Adrenal gland (tissue), 5 donors: ENCODE measurements at regions not wholly inside any gene's neighbourhood (a gene's known extent, or its start where the extent isn't known, plus 50 kb on each side); places are given as distances from the start of the nearest gene placed in this dataset.

Experiments used
- POLR2A ChIP-seq, 2 donors: fragments of 450-650 bp; IDR thresholded peaks; one replicate each; pipeline ENCODE4 v1.6.1; 2017; ENCODE audit warnings: antibody characterized with exemption in 2 of 2, mild to moderate bottlenecking in 2 of 2, moderate library complexity in 1 of 2
- TF ChIP-seq, protein P1 (sequence below), 6 experiments: fragments of 450-650 bp in 4 of 6; fragments of 200-600 bp in 2 of 6; sonication (generic) in 1 of 6; IDR thresholded peaks; 1 replicate in 5 of 6; 2 replicates in 1 of 6; pipeline versions ENCODE4 v1.5.1 to v1.8.0; 2016 to 2021; ENCODE audit warnings: antibody characterized with exemption in 6 of 6, mild to moderate bottlenecking in 2 of 6, moderate library complexity in 1 of 6
- donor health status: DM: no; HTN: no; CAD: no.

DNA sequence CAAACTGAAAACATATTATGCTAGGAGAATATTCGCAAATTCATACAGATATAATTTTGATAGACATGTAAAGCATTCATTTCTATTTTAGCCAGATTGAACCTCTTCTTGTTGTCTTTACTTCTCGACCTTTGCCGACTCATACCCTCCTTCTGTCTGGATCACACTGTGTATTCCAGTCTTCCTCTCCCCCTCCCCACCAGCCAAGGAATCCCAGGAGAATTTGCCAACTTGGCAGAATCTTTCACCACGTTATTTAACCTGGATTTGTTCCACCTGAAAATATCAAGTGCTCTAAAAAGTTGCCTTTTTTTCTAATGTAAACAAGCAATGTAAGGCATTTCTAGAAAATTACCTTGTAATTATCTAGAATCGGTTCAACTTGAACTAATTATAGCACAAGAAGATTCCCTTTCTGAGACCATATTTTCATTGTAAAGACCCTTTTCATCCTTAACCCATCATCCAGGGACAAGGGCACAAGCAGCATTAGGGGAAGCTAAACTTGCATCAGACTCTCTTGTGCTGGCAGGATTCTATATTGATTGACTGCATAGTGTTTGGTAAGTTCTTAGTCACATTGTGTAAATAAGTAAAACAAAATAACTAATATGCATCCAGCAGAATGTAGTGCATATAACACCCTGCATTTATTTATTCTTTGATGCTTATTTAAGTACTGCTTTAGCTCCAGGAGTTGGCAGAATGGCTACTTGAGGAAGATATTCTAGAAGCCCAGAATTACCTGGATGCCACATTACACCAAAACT is 1328.7 kb upstream of the NXPH2 start:
- no peak for TF ChIP-seq POLR2A (IDR thresholded peaks at IDR 0.05)
- TF ChIP-seq, protein P1, sequence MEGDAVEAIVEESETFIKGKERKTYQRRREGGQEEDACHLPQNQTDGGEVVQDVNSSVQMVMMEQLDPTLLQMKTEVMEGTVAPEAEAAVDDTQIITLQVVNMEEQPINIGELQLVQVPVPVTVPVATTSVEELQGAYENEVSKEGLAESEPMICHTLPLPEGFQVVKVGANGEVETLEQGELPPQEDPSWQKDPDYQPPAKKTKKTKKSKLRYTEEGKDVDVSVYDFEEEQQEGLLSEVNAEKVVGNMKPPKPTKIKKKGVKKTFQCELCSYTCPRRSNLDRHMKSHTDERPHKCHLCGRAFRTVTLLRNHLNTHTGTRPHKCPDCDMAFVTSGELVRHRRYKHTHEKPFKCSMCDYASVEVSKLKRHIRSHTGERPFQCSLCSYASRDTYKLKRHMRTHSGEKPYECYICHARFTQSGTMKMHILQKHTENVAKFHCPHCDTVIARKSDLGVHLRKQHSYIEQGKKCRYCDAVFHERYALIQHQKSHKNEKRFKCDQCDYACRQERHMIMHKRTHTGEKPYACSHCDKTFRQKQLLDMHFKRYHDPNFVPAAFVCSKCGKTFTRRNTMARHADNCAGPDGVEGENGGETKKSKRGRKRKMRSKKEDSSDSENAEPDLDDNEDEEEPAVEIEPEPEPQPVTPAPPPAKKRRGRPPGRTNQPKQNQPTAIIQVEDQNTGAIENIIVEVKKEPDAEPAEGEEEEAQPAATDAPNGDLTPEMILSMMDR (IDR thresholded peaks at IDR 0.05) = no peak
